ENCODE measurements at regions not wholly inside any gene's neighbourhood (a gene's known extent, or its start where the extent isn't known, plus 50 kb on each side); places are given as distances from the start of the nearest gene placed in this dataset.

GRCh38 chr7:94332571-94332970 lies 62.1 kb upstream of the COL1A2 start:
- Histone ChIP-seq H3K27me3 (ENCODE audit: control insufficient read depth, insufficient read depth, low read length) (no peaks in the 10 kb centered on the region), H3K4me3 (replicated peaks in 1 of 4; ENCODE audit: control extremely low read depth in 1 of 4, insufficient read depth in 1 of 4, low read depth in 3 of 4, low read length in 4 of 4) (no peak overlapping the region), H3K36me3 (ENCODE audit: control insufficient read depth, insufficient read depth, low read length) (no peaks in the 10 kb centered on the region), H3K4me2 (ENCODE audit: extremely low read depth, insufficient read depth, low read length) (no peak overlapping the region), H3K4me1 (ENCODE audit: control insufficient read depth, extremely low read depth, insufficient read depth, low read length) (no peaks in the 10 kb centered on the region), H3K27ac (ENCODE audit: insufficient read depth, low read length) (no peak overlapping the region), H3K9ac (ENCODE audit: insufficient read depth, low read length) (no peak overlapping the region), H4K20me1 (ENCODE audit: control insufficient read depth, extremely low read depth, insufficient read depth, low read length) (no peaks in the 10 kb centered on the region), H3K9me3 (ENCODE audit: control insufficient read depth, insufficient read depth, low read depth, low read length) (no peaks in the 10 kb centered on the region), H2AFZ (ENCODE audit: low read length) (no peak overlapping the region), H3K79me2 (ENCODE audit: control insufficient read depth, insufficient read depth, low read length) (no peaks in the 10 kb centered on the region)
- peak in 1 of 2 donors; percentile 27 for DNase-seq (ENCODE audit: low read depth in 2 of 2)
- TF ChIP-seq, protein P1, sequence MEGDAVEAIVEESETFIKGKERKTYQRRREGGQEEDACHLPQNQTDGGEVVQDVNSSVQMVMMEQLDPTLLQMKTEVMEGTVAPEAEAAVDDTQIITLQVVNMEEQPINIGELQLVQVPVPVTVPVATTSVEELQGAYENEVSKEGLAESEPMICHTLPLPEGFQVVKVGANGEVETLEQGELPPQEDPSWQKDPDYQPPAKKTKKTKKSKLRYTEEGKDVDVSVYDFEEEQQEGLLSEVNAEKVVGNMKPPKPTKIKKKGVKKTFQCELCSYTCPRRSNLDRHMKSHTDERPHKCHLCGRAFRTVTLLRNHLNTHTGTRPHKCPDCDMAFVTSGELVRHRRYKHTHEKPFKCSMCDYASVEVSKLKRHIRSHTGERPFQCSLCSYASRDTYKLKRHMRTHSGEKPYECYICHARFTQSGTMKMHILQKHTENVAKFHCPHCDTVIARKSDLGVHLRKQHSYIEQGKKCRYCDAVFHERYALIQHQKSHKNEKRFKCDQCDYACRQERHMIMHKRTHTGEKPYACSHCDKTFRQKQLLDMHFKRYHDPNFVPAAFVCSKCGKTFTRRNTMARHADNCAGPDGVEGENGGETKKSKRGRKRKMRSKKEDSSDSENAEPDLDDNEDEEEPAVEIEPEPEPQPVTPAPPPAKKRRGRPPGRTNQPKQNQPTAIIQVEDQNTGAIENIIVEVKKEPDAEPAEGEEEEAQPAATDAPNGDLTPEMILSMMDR (conservative IDR thresholded peaks at IDR 0.05 in 1 of 2, IDR thresholded peaks at IDR 0.05 in 1 of 2; ENCODE audit: low read depth in 1 of 2, low read length in 2 of 2): no peak
- no peak for TF ChIP-seq EZH2 (IDR thresholded peaks at IDR 0.05; ENCODE audit: low read length, missing control alignments)

- H3K4me1 ChIP-seq (ENCODE audit: control insufficient read depth, extremely low read depth, insufficient read depth, low read length): peaks cover 7% of the 10 kb centered on the region
- no peaks in the 10 kb centered on the region for H3K36me3 ChIP-seq (ENCODE audit: control insufficient read depth, insufficient read depth, low read length)
- no peak for TF ChIP-seq EZH2 (IDR thresholded peaks at IDR 0.05; ENCODE audit: low read length, missing control alignments)
- TF ChIP-seq, protein P1 (conservative IDR thresholded peaks at IDR 0.05 in 1 of 2, IDR thresholded peaks at IDR 0.05 in 1 of 2; ENCODE audit: low read depth in 1 of 2, low read length in 2 of 2): no peak
- H3K4me2 ChIP-seq (ENCODE audit: extremely low read depth, insufficient read depth, low read length): no peak overlapping the region
- H3K9ac ChIP-seq (ENCODE audit: insufficient read depth, low read length): no peak overlapping the region
- no peak overlapping the region for H2AFZ ChIP-seq (ENCODE audit: low read length)
- H3K79me2 ChIP-seq (ENCODE audit: control insufficient read depth, insufficient read depth, low read length): no peaks in the 10 kb centered on the region
- no peaks in the 10 kb centered on the region for H3K9me3 ChIP-seq (ENCODE audit: control insufficient read depth, insufficient read depth, low read depth, low read length)
- no peak overlapping the region for H3K4me3 ChIP-seq (replicated peaks in 1 of 4; ENCODE audit: control extremely low read depth in 1 of 4, insufficient read depth in 1 of 4, low read depth in 3 of 4, low read length in 4 of 4)
- DNase-seq (ENCODE audit: low read depth in 2 of 2): peak in 1 of 2 donors; percentile 23
- no peak overlapping the region for H3K27ac ChIP-seq (ENCODE audit: insufficient read depth, low read length)
- no peaks in the 10 kb centered on the region for H4K20me1 ChIP-seq (ENCODE audit: control insufficient read depth, extremely low read depth, insufficient read depth, low read length)
- H3K27me3 ChIP-seq (ENCODE audit: control insufficient read depth, insufficient read depth, low read length): no peaks in the 10 kb centered on the region
Observed at GRCh38 chr7:94333810-94334209, 60.9 kb upstream of the COL1A2 start.

GRCh38 chr7:94335586-94335985 lies 59.1 kb upstream of the COL1A2 start:
- no peak overlapping the region for H3K27ac ChIP-seq (ENCODE audit: insufficient read depth, low read length)
- DNase-seq (ENCODE audit: low read depth in 2 of 2): peak in 1 of 2 donors; percentile 68
- no peaks in the 10 kb centered on the region for H3K9me3 ChIP-seq (ENCODE audit: control insufficient read depth, insufficient read depth, low read depth, low read length)
- H3K4me1 ChIP-seq (ENCODE audit: control insufficient read depth, extremely low read depth, insufficient read depth, low read length): peaks cover 9% of the 10 kb centered on the region
- H3K36me3 ChIP-seq (ENCODE audit: control insufficient read depth, insufficient read depth, low read length): no peaks in the 10 kb centered on the region
- TF ChIP-seq EZH2 (IDR thresholded peaks at IDR 0.05; ENCODE audit: low read length, missing control alignments): no peak
- TF ChIP-seq, protein P1 (conservative IDR thresholded peaks at IDR 0.05 in 1 of 2, IDR thresholded peaks at IDR 0.05 in 1 of 2; ENCODE audit: low read depth in 1 of 2, low read length in 2 of 2): no peak
- no peaks in the 10 kb centered on the region for H3K79me2 ChIP-seq (ENCODE audit: control insufficient read depth, insufficient read depth, low read length)
- no peak overlapping the region for H2AFZ ChIP-seq (ENCODE audit: low read length)
- H3K27me3 ChIP-seq (ENCODE audit: control insufficient read depth, insufficient read depth, low read length): no peaks in the 10 kb centered on the region
- H4K20me1 ChIP-seq (ENCODE audit: control insufficient read depth, extremely low read depth, insufficient read depth, low read length): no peaks in the 10 kb centered on the region
- no peak overlapping the region for H3K9ac ChIP-seq (ENCODE audit: insufficient read depth, low read length)
- H3K4me2 ChIP-seq (ENCODE audit: extremely low read depth, insufficient read depth, low read length): no peak overlapping the region
- no peak overlapping the region for H3K4me3 ChIP-seq (replicated peaks in 1 of 4; ENCODE audit: control extremely low read depth in 1 of 4, insufficient read depth in 1 of 4, low read depth in 3 of 4, low read length in 4 of 4)
